ENCODE measurements at regions not wholly inside any gene's neighbourhood (a gene's known extent, or its start where the extent isn't known, plus 50 kb on each side); places are given as distances from the start of the nearest gene placed in this dataset.
A peak's percentile ranks its signal among the peaks of the same experiment; 100 is the strongest.
"Not testable (repeated sequence)": the region's sequence is repeated elsewhere in the genome, so short reads cannot be mapped to it uniquely, and the experiment has no call there.

GRCh38 chr2:110394769-110395168, 77.8 kb downstream of the LIMS4 start:
- not testable (repeated sequence) for H3K36me3 ChIP-seq (ENCODE audit: control insufficient read depth, insufficient read depth, low read length); DNase-seq (ENCODE audit: low read depth); H3K27me3 ChIP-seq (ENCODE audit: control insufficient read depth, insufficient read depth, low read length); H3K4me3 ChIP-seq (ENCODE audit: low read depth, low read length)
- peak; percentile 98 for FAIRE-seq

GRCh38 chr2:110392366-110392765, 80.2 kb downstream of the LIMS4 start:
- H3K36me3 ChIP-seq (ENCODE audit: control insufficient read depth, insufficient read depth, low read length); H3K4me3 ChIP-seq (ENCODE audit: low read depth, low read length); FAIRE-seq; H3K27me3 ChIP-seq (ENCODE audit: control insufficient read depth, insufficient read depth, low read length); DNase-seq (ENCODE audit: low read depth): not testable (repeated sequence)

DNA sequence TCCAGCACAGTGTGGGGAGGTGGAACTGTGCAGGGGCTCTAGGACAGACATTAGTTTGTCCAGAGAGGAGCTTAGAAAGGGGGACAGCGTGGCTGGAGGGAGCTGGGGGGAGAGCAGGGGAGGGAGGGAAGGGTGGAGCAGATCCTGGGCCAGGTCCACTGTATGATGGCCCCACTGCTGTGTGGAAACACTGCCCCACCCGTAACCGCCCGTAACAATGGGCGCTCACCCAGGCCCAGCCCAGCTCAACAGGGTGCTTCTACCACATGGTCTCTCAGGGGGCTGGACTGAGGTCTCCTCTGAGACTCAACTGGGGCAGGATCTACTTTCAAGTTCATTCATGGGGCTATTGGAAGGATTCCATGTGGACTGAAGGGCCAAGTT, 81.6 kb downstream of the LIMS4 start:
- DNase-seq (ENCODE audit: low read depth); H3K27me3 ChIP-seq (ENCODE audit: control insufficient read depth, insufficient read depth, low read length); FAIRE-seq; H3K4me3 ChIP-seq (ENCODE audit: low read depth, low read length); H3K36me3 ChIP-seq (ENCODE audit: control insufficient read depth, insufficient read depth, low read length): not testable (repeated sequence)

- not testable (repeated sequence) for H3K27me3 ChIP-seq (ENCODE audit: control insufficient read depth, insufficient read depth, low read length); H3K4me3 ChIP-seq (ENCODE audit: low read depth, low read length); DNase-seq (ENCODE audit: low read depth); H3K36me3 ChIP-seq (ENCODE audit: control insufficient read depth, insufficient read depth, low read length)
- FAIRE-seq: peak; percentile 82
These were observed 82.1 kb downstream of the LIMS4 start for GRCh38 chr2:110390351-110391034.

DNA sequence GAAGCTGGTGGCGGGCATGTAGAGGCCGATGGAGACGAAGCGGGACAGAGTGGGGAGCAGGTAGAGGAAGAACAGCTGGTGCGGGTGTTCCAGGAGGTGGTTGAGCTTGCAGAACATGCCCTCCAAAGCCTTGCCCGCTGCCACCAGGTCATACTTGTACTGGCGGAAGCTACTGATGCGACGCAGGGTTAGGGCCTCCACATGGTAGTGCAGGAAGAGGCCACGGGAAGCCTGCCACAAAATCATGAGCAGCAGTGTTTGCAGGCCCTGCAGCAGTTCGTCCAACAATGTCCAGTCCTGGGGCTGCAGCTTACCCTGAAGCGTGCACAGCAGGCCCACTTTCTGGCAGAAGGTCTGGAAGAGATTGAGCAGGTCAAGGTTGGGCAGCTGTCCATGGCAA, 85.6 kb downstream of the LIMS4 start:
- not testable (repeated sequence) for H3K27me3 ChIP-seq (ENCODE audit: control insufficient read depth, insufficient read depth, low read length); H3K36me3 ChIP-seq (ENCODE audit: control insufficient read depth, insufficient read depth, low read length); H3K4me3 ChIP-seq (ENCODE audit: low read depth, low read length); DNase-seq (ENCODE audit: low read depth); FAIRE-seq

DNA sequence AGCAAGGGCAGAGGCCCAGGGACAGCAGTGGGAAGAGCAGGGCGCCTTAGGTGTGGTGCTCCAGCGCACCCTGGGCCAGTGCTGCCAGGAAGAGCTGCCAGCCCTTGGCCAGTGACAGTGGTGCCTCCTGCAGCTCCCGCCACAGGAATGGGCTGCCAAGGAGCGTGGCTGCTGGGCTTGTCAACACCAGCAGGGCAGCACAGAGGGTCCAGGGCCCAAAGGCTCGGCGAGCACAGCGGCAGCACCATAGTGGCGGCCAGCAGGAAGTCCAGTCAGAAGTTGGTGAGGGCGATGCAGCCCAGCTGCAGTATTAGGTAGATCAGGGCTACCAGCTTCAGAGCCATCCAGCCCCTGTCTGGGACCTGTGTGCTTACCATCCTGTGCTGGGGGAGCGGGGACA, 86.1 kb downstream of the LIMS4 start:
- H3K4me3 ChIP-seq (ENCODE audit: low read depth, low read length); H3K36me3 ChIP-seq (ENCODE audit: control insufficient read depth, insufficient read depth, low read length); DNase-seq (ENCODE audit: low read depth); H3K27me3 ChIP-seq (ENCODE audit: control insufficient read depth, insufficient read depth, low read length); FAIRE-seq: not testable (repeated sequence)

DNA sequence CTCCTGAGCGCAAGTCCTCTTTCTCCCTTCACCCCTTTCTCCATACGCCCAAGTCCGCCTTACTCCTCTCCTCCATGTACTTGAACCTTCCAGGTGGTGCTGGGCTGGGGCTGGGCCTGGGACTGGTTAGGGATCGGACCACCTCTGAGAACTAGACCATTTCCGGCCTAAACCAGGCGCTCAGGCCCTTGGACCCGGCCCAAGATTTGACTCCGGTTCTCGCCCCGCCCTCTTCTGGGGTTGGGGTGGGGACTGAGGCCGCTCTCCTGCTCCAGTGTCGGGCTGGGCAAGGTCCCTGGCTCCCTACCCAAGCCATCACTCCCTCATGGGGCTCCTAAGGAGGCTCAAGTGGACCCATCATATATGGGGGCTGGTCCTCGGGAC, 87.9 kb downstream of the LIMS4 start:
- not testable (repeated sequence) for H3K36me3 ChIP-seq (ENCODE audit: control insufficient read depth, insufficient read depth, low read length); H3K4me3 ChIP-seq (ENCODE audit: low read depth, low read length); FAIRE-seq; DNase-seq (ENCODE audit: low read depth); H3K27me3 ChIP-seq (ENCODE audit: control insufficient read depth, insufficient read depth, low read length)

GRCh38 chr2:110384109-110384735, 88.4 kb downstream of the LIMS4 start:
- not testable (repeated sequence) for DNase-seq (ENCODE audit: low read depth); H3K27me3 ChIP-seq (ENCODE audit: control insufficient read depth, insufficient read depth, low read length); H3K36me3 ChIP-seq (ENCODE audit: control insufficient read depth, insufficient read depth, low read length); H3K4me3 ChIP-seq (ENCODE audit: low read depth, low read length); FAIRE-seq

GRCh38 chr2:110383163-110384048, 89.2 kb downstream of the LIMS4 start:
- H3K36me3 ChIP-seq (ENCODE audit: control insufficient read depth, insufficient read depth, low read length); FAIRE-seq; H3K27me3 ChIP-seq (ENCODE audit: control insufficient read depth, insufficient read depth, low read length); DNase-seq (ENCODE audit: low read depth); H3K4me3 ChIP-seq (ENCODE audit: low read depth, low read length): not testable (repeated sequence)

GRCh38 chr2:110373519-110373918, 99.1 kb downstream of the LIMS4 start:
- not testable (repeated sequence) for H3K36me3 ChIP-seq (ENCODE audit: control insufficient read depth, insufficient read depth, low read length); DNase-seq (ENCODE audit: low read depth); FAIRE-seq; H3K4me3 ChIP-seq (ENCODE audit: low read depth, low read length); H3K27me3 ChIP-seq (ENCODE audit: control insufficient read depth, insufficient read depth, low read length)

- H3K27me3 ChIP-seq (ENCODE audit: control insufficient read depth, insufficient read depth, low read length); DNase-seq (ENCODE audit: low read depth); H3K36me3 ChIP-seq (ENCODE audit: control insufficient read depth, insufficient read depth, low read length); FAIRE-seq; H3K4me3 ChIP-seq (ENCODE audit: low read depth, low read length): not testable (repeated sequence)
These were observed 101.0 kb downstream of the LIMS4 start for GRCh38 chr2:110371633-110372032.

GRCh38 chr2:110357616-110358015, 115.0 kb downstream of the LIMS4 start:
- not testable (repeated sequence) for H3K4me3 ChIP-seq (ENCODE audit: low read depth, low read length); H3K36me3 ChIP-seq (ENCODE audit: control insufficient read depth, insufficient read depth, low read length); H3K27me3 ChIP-seq (ENCODE audit: control insufficient read depth, insufficient read depth, low read length); DNase-seq (ENCODE audit: low read depth)
- FAIRE-seq: peak; percentile 82

DNA sequence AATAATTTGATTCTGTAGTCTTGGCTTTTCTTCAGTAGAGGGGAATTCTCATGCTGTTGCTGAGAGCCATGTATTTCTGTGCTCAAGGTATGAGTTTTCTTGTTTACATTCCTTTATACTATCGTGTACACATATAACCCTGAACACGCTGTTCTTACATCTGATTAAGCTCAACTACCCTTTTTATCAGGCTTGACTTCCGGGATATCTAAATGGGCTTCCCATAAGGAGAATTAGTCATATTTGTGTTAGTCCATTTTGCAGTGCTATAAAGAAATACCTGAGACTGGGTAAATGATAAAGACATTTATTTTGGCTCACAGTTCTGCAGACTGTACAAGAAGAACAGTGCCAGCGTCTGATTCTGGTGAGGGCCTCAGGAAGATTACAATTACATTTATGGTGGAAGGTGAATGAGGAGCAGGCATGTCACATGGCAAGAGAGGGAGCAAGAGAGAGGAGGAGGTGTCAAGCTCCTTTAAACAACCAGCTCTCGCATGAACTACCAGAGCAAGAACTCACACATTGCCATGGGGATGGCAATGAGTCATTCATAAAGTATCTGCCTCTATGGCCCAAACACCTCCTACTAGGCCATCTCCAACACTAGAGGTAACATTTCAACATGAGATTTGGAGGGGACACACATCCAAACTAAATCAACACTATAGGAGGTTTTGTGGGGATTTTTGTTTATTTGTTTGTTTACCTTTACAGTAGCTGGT, 118.2 kb downstream of the LIMS4 start:
- DNase-seq (ENCODE audit: low read depth); H3K36me3 ChIP-seq (ENCODE audit: control insufficient read depth, insufficient read depth, low read length); H3K27me3 ChIP-seq (ENCODE audit: control insufficient read depth, insufficient read depth, low read length); H3K4me3 ChIP-seq (ENCODE audit: low read depth, low read length); FAIRE-seq: not testable (repeated sequence)

GRCh38 chr2:110350718-110351117, 121.9 kb downstream of the LIMS4 start:
- FAIRE-seq; H3K27me3 ChIP-seq (ENCODE audit: control insufficient read depth, insufficient read depth, low read length); H3K36me3 ChIP-seq (ENCODE audit: control insufficient read depth, insufficient read depth, low read length); H3K4me3 ChIP-seq (ENCODE audit: low read depth, low read length); DNase-seq (ENCODE audit: low read depth): not testable (repeated sequence)
